Activated T-helper 1 cell treated with anti-CD3 and anti-CD28 coated beads, Interleukin-12 subunit alpha, Interleukin-12 subunit beta, Interleukin-2, Interleukin-4 antibody, amounts not matched to agents 30 ng/mL and 10 ng/mL and 1 ng/mL, durations not matched to agents 14 hours and 24 hours and 36 hours (primary cell): ENCODE measurements at regions not wholly inside any gene's neighbourhood (a gene's known extent, or its start where the extent isn't known, plus 50 kb on each side); places are given as distances from the start of the nearest gene placed in this dataset.

Experiments
- DNase-seq: peaks from one replicate; pipeline ENCODE4 v3.0.0; 2021; ENCODE audit warnings: low spot score
- H3K27ac Mint-ChIP-seq: one replicate; pipeline ENCODE4 v1.8.0; 2021; ENCODE audit warnings: mild to moderate bottlenecking, mixed read lengths
- H3K27me3 Mint-ChIP-seq: one replicate; pipeline ENCODE4 v1.8.0; 2022; ENCODE audit warnings: mild to moderate bottlenecking, moderate library complexity, mixed read lengths; ENCODE audit not compliant: insufficient read depth
- H3K36me3 Mint-ChIP-seq: one replicate; pipeline ENCODE4 v1.8.0; 2021; ENCODE audit warnings: low read depth, mixed read lengths
- H3K4me1 Mint-ChIP-seq: one replicate; pipeline ENCODE4 v1.8.0; 2021; ENCODE audit warnings: low read depth, mixed read lengths
- H3K4me3 Mint-ChIP-seq: one replicate; pipeline ENCODE4 v1.8.0; 2021; ENCODE audit warnings: mild to moderate bottlenecking, moderate library complexity, mixed read lengths
- H3K9me3 Mint-ChIP-seq: one replicate; pipeline ENCODE4 v1.8.0; 2021; ENCODE audit warnings: mixed read lengths
- intact Hi-C: fragments of 100-400 bp; cut with micrococcal nuclease; formaldehyde crosslinking; loops from one replicate; pipeline ENCODE4 v1.15.1; 2024

GRCh38 chr2:47655563-47655880 is 84.7 kb upstream of the KCNK12 start:
- Mint-ChIP-seq H3K4me1 (no peaks in the 10 kb centered on the region), H3K4me3 (no peak overlapping the region), H3K27me3 (no peaks in the 10 kb centered on the region), H3K27ac (no peak overlapping the region), H3K9me3 (no peaks in the 10 kb centered on the region), H3K36me3 (no peaks in the 10 kb centered on the region)
- DNase-seq: no peak
- intact Hi-C loops: loop anchor here (10.0 kb wide), 1 partner anchor 109 kb away; no protein-coding TSS in a partner anchor

GRCh38 chr2:47654790-47655562 is 84.2 kb upstream of the KCNK12 start:
- intact Hi-C loops: loop anchor here (10.0 kb wide), 1 partner anchor 110 kb away; no protein-coding TSS in a partner anchor
- no peak overlapping the region for H3K27ac Mint-ChIP-seq
- H3K4me3 Mint-ChIP-seq: no peak overlapping the region
- no peak for DNase-seq
- H3K27me3 Mint-ChIP-seq: no peaks in the 10 kb centered on the region
- H3K36me3 Mint-ChIP-seq: no peaks in the 10 kb centered on the region
- H3K9me3 Mint-ChIP-seq: no peaks in the 10 kb centered on the region
- no peaks in the 10 kb centered on the region for H3K4me1 Mint-ChIP-seq

GRCh38 chr2:47653902-47654789 is 83.4 kb upstream of the KCNK12 start:
- Mint-ChIP-seq H3K27me3 (no peaks in the 10 kb centered on the region), H3K36me3 (no peaks in the 10 kb centered on the region), H3K27ac (no peak overlapping the region), H3K9me3 (no peaks in the 10 kb centered on the region), H3K4me3 (no peak overlapping the region), H3K4me1 (no peaks in the 10 kb centered on the region)
- intact Hi-C loops: loop anchor here (10.0 kb wide), 1 partner anchor 111 kb away; no protein-coding TSS in a partner anchor
- no peak for DNase-seq

GRCh38 chr2:47653036-47653435 is 82.3 kb upstream of the KCNK12 start:
- intact Hi-C loops: loop anchor here (10.0 kb wide), 1 partner anchor 112 kb away; no protein-coding TSS in a partner anchor
- H3K36me3 Mint-ChIP-seq: no peaks in the 10 kb centered on the region
- no peaks in the 10 kb centered on the region for H3K4me1 Mint-ChIP-seq
- no peak overlapping the region for H3K27ac Mint-ChIP-seq
- no peaks in the 10 kb centered on the region for H3K27me3 Mint-ChIP-seq
- no peak overlapping the region for H3K4me3 Mint-ChIP-seq
- H3K9me3 Mint-ChIP-seq: no peaks in the 10 kb centered on the region
- no peak for DNase-seq

- DNase-seq: no peak
- H3K27me3 Mint-ChIP-seq: no peaks in the 10 kb centered on the region
- intact Hi-C loops: loop anchor here (10.0 kb wide), 1 partner anchor 113 kb away; no protein-coding TSS in a partner anchor
Observed at GRCh38 chr2:47652061-47652690, 81.4 kb upstream of the KCNK12 start.

DNA sequence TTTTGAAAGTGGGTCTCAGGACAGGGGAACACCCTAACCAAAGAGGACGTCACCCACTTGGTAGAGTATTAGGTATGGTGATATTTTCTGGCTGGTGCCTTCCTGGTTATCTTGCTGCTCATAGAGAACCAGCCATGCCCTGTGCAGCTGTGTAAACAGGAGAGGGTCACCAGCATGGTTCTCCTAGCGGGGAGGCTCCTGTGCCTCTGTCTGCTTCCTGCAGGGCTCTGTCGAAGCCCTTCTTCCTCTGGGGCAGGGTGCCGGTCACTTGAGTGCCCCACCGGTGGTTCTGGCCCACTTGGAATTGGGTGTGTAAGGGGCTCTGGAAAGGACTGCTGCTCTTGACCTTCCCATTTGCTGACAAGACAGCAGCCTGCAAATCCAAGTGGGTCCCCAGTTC is 80.5 kb upstream of the KCNK12 start:
- Mint-ChIP-seq H3K4me1 (no peaks in the 10 kb centered on the region), H3K27me3 (no peaks in the 10 kb centered on the region), H3K4me3 (no peak overlapping the region), H3K27ac (no peak overlapping the region), H3K9me3 (no peaks in the 10 kb centered on the region), H3K36me3 (no peaks in the 10 kb centered on the region)
- intact Hi-C loops: loop anchor here (10.0 kb wide), 1 partner anchor 114 kb away; no protein-coding TSS in a partner anchor
- DNase-seq: no peak

More at GRCh38 chr2:47652061-47652690, 81.4 kb upstream of the KCNK12 start:
- Mint-ChIP-seq H3K9me3 (no peaks in the 10 kb centered on the region), H3K4me1 (no peaks in the 10 kb centered on the region), H3K36me3 (no peaks in the 10 kb centered on the region), H3K27ac (no peak overlapping the region), H3K4me3 (no peak overlapping the region)

GRCh38 chr2:47650001-47650535 is 79.3 kb upstream of the KCNK12 start:
- H3K4me3 Mint-ChIP-seq: no peak overlapping the region
- H3K36me3 Mint-ChIP-seq: no peaks in the 10 kb centered on the region
- DNase-seq: no peak
- H3K4me1 Mint-ChIP-seq: no peaks in the 10 kb centered on the region
- intact Hi-C loops: loop anchor here (10.0 kb wide), 1 partner anchor 115 kb away; no protein-coding TSS in a partner anchor
- no peaks in the 10 kb centered on the region for H3K27me3 Mint-ChIP-seq
- H3K9me3 Mint-ChIP-seq: no peaks in the 10 kb centered on the region
- no peak overlapping the region for H3K27ac Mint-ChIP-seq

DNA sequence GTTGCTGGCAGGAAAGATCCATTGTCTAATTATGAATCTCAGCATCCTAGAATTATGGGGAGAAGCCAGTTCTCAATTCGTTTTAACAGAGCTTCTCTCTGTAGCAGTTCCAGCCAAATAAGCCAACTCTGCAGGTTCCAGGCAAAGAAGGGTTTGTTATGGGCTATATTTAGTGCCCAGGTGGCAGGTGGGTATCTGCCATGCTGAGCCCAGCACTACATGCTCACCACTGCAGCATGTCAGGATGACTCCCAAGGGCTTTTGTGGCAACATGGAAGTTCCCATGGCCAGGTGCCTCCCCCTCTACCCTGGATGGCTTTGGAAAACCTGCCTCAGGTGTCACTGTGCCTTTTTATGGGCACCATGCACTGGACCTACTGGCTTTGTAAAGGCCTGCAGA is 74.5 kb upstream of the KCNK12 start:
- H3K27me3 Mint-ChIP-seq: no peaks in the 10 kb centered on the region
- no peak for DNase-seq
- no peak overlapping the region for H3K4me3 Mint-ChIP-seq
- intact Hi-C loops: no loop called here
- H3K4me1 Mint-ChIP-seq: no peaks in the 10 kb centered on the region
- no peaks in the 10 kb centered on the region for H3K36me3 Mint-ChIP-seq
- H3K27ac Mint-ChIP-seq: no peak overlapping the region
- H3K9me3 Mint-ChIP-seq: no peaks in the 10 kb centered on the region

DNA sequence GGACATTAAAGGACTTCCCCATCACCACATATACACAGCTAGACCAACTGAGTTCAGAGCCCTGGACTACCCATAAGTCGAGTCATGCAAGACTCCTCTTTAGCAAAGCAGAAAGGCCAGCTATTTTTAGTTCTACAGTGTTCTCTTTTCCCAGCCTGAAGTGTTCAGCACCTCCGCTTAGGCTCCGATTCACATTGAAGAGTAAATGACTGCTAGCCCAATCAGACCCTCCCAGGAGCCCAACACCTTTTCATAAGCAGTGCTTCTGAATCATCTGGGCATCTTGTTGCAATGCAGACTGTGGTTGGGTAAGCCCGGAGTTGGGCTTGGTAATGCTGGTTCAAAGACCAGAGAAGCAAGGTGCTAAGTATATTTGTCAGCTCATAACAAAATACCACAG is 73.6 kb upstream of the KCNK12 start:
- Mint-ChIP-seq H3K36me3 (no peaks in the 10 kb centered on the region), H3K9me3 (no peaks in the 10 kb centered on the region), H3K4me1 (no peaks in the 10 kb centered on the region), H3K27me3 (no peaks in the 10 kb centered on the region), H3K27ac (no peak overlapping the region), H3K4me3 (no peak overlapping the region)
- intact Hi-C loops: no loop called here
- DNase-seq: no peak

- Mint-ChIP-seq H3K27ac (no peak overlapping the region), H3K4me3 (no peak overlapping the region), H3K36me3 (no peaks in the 10 kb centered on the region), H3K4me1 (no peaks in the 10 kb centered on the region), H3K9me3 (no peaks in the 10 kb centered on the region), H3K27me3 (peaks cover 6% of the 10 kb centered on the region)
- DNase-seq: no peak
- intact Hi-C loops: no loop called here
Observed at GRCh38 chr2:47641366-47641765, 70.6 kb upstream of the KCNK12 start.

GRCh38 chr2:47640356-47640755 is 69.6 kb upstream of the KCNK12 start:
- H3K36me3 Mint-ChIP-seq: no peaks in the 10 kb centered on the region
- no peak for DNase-seq
- H3K4me3 Mint-ChIP-seq: no peak overlapping the region
- H3K27ac Mint-ChIP-seq: no peak overlapping the region
- H3K4me1 Mint-ChIP-seq: no peaks in the 10 kb centered on the region
- no peaks in the 10 kb centered on the region for H3K9me3 Mint-ChIP-seq
- H3K27me3 Mint-ChIP-seq: peaks cover 10% of the 10 kb centered on the region
- intact Hi-C loops: no loop called here

GRCh38 chr2:47639467-47639866 is 68.7 kb upstream of the KCNK12 start:
- Mint-ChIP-seq H3K27me3 (peaks cover 10% of the 10 kb centered on the region), H3K4me3 (no peak overlapping the region), H3K36me3 (no peaks in the 10 kb centered on the region), H3K9me3 (no peaks in the 10 kb centered on the region), H3K27ac (no peak overlapping the region), H3K4me1 (no peaks in the 10 kb centered on the region)
- intact Hi-C loops: no loop called here
- DNase-seq: no peak
